ENCODE measurements at regions not wholly inside any gene's neighbourhood (a gene's known extent, or its start where the extent isn't known, plus 50 kb on each side); places are given as distances from the start of the nearest gene placed in this dataset.

- TF ChIP-seq POLR2A (IDR thresholded peaks at IDR 0.05; ENCODE audit: low read length) (no peak), GATA1 (IDR thresholded peaks at IDR 0.05; ENCODE audit: low read depth, low read length) (no peak)
Observed at GRCh38 chr1:217149791-217150190, 426.6 kb upstream of the ESRRG start.
